ENCODE measurements at regions not wholly inside any gene's neighbourhood (a gene's known extent, or its start where the extent isn't known, plus 50 kb on each side); places are given as distances from the start of the nearest gene placed in this dataset.

- no peak for TF ChIP-seq CTCF (IDR thresholded peaks at IDR 0.05)
- no peak for TF ChIP-seq EP300 (IDR thresholded peaks at IDR 0.05)
- no peak for TF ChIP-seq POLR2A (IDR thresholded peaks at IDR 0.05)
Observed at GRCh38 chr2:145561152-145561551, 1041.2 kb upstream of the ZEB2 start.
